HG03045 (cell line): ENCODE measurements at regions not wholly inside any gene's neighbourhood (a gene's known extent, or its start where the extent isn't known, plus 50 kb on each side); places are given as distances from the start of the nearest gene placed in this dataset.
"Not testable (repeated sequence)": the region's sequence is repeated elsewhere in the genome, so short reads cannot be mapped to it uniquely, and the experiment has no call there.

Experiments
- ATAC-seq: cut with Tn5 transposase; IDR thresholded peaks from one replicate; pipeline ENCODE4 v1.9.1; 2021; ENCODE audit warnings: mild to moderate bottlenecking, moderate library complexity; ENCODE audit not compliant: unreplicated experiment

- ATAC-seq = not testable (repeated sequence)
Observed at GRCh38 chr14:106798166-106798565, 1271.8 kb downstream of the TMEM121 start.

GRCh38 chr14:106802413-106803364 lies 1276.3 kb downstream of the TMEM121 start:
- no peak for ATAC-seq

- no peak for ATAC-seq
Observed at GRCh38 chr14:106803379-106803778, 1277.0 kb downstream of the TMEM121 start.

DNA sequence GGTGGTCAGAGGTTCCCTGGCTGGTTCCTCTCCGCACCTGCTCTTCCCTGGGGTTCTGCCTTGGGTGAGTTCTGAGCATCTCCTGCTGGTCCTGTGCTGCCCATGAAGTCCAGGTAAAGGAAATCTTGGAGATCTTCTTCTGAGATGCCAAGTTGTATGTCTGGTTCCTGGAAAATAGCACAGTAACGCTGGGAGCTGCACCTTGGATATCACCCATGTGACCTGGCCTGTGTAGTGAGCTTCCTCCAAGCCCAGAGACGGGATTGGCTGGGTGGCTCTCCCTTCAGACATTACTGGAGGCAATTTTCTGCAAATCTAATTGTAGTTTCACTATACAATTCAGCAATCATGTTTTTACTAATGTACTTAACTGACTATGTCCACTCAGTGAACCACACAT lies 1281.1 kb downstream of the TMEM121 start:
- no peak for ATAC-seq

DNA sequence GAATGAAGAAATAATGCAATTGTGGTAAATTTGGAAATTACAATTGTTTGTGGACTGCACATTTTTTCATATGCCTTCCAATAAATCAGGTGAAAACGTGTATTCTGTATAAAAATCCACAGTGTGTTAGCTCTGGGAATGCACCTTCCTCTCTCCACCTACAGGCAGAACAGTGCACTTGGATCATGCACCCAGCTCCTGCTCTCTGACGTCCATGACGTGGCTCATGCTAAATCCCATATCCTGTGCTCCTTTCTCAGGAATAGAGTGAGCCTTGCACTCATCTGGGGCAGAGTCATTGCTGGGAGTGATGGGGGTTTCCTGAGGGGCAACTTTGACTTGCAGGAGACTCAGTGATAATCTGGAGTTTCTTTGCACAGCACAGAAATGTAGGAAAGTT lies 1282.1 kb downstream of the TMEM121 start:
- ATAC-seq = no peak

DNA sequence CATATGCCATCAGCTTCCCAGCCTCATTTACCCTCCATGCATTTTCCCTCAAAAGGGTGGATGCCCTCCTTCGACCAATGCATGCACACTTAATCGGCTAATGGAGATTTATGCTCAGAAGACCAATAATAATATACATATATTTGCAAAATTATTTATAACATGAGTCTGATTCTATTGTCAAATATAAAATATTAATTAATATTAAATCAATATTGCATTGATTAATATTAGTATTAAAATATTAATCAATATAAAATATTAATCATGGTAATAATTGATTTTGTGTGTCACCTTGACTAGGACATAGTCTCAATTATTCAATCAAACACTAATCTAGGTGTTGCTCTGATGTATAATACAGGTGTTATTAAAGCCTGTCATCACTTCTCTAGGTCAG lies 1282.5 kb downstream of the TMEM121 start:
- ATAC-seq = no peak

DNA sequence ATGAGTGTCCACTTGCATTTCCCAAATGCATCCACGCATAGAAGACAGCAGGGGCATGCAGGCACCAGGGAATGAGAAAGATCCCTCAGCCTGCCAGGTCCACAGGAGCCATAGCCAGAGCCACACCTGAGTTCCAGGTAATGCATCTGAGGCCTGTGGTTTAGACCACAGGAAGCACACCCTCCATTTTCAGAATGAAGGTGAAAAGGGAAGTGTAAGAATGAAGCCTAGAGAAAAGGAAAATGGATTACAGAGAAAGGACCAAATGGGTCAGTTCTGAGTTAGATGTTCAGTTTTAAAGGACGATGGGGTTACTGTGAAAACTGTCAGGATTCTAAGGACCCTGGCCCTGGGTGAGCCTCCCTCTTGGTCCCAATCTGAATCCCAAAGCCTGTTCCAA lies 1283.2 kb downstream of the TMEM121 start:
- no peak for ATAC-seq

- not testable (repeated sequence) for ATAC-seq
Observed at GRCh38 chr14:106810168-106810567, 1283.8 kb downstream of the TMEM121 start.

DNA sequence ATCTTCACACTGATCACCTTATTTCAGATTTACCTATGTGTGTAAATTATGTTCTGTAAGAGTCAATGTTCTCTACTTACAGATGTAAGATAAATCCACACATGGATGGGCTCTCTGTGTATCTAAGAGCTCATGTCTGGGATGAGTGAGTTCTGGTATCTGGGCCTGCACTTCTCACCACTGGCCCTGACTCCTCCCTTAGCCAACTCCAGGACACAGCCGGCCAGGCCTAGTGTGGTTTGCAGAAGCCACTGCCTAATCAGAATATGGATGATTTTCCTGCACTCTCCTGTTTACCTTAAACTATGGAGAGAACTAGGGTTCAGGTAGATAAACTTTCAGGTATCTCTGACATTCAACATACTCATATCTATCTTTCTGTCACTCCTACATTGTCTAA lies 1284.8 kb downstream of the TMEM121 start:
- no peak for ATAC-seq

DNA sequence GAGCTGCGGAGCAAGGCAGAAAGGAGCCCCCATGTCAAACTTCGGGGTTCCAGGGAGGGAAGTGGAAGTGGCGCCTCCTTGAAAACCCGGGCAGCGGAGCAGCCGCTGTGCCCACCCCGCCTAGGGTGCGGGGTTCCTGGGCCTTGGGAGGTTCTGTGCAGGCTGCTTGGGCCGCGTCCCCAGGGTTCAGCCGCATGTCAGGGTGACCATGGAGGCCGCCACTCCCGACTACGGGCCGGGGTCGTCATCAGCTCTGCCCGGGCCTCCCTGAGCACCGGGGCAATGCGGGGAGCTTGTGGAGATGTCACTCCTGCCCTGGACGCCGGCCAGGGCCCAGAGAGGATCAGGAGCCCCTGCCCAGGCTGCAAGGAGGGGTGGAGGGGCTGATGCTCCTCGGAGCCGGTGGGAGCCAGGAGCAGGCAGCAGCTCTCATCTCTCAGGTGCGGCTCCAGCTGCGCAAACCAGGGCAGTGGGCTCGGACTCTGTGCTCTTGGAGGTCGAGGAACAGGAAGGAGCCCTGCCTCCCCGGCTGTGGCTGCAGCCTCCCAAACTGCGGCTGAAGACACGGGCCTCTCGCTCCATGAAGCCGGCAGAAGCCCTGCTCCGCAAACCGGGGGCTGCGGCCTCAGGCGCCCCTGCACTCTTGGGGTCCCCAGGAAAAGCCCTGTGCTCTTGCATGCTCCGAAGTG lies 1286.5 kb downstream of the TMEM121 start:
- ATAC-seq = no peak

GRCh38 chr14:106813477-106813823 lies 1287.1 kb downstream of the TMEM121 start:
- ATAC-seq = no peak

GRCh38 chr14:106820119-106820518 lies 1293.7 kb downstream of the TMEM121 start:
- no peak for ATAC-seq

DNA sequence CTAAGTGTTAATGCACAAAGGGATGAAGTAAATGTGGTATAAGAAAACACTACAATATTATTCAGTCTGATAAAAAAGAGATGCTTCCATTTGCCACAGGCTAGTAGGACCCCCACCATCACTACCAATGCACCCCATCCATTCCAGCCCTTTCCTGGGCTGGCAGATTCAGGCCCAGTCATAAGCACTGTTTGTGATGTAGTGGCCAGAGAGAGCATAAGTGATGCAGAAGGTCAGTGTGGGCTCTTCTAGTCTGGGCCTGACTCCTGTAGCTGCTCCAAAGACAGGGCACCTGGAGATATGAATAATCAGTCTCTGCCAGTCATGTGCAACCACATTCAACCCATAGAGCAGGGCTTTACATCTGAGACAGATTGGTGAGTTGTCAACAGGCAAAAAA lies 1294.7 kb downstream of the TMEM121 start:
- no peak for ATAC-seq

DNA sequence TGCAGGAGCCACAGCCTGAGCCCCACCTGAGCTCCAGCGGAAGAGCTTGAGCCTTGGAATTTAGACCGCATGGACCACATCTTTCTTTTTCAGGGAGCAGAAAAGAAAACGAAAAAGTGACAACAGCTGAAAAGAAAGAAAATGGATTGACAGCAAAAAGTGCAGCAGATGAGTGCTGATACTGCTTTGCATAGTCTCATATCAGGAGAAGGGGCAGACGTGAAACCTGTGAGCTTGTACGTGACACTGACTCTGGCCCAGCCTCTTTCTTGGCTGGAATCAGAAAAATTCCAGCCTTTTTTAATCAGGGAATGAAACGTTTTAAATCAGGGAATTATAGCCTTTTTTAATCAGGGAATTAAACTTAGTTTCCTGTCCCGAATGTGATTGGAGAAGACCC lies 1296.5 kb downstream of the TMEM121 start:
- no peak for ATAC-seq

DNA sequence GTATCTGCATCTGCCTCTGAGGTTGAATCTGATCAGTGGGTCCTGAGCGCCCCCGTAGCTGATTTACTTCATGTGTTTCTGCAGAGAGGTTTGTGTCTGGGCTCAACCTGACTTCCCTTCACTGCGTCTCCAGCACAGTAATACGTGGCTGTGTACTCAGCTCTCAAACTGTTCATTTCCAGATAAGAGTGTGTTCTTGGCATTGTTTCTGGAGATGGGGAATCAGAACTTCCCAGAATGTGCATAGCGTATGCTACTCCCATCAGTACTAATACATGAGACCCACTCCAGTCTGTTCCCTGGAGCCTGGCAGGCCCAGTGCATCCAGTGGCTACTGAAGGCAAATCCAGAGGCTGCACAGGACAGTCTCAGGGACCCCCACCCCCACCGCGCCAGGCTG lies 1297.2 kb downstream of the TMEM121 start:
- no peak for ATAC-seq

DNA sequence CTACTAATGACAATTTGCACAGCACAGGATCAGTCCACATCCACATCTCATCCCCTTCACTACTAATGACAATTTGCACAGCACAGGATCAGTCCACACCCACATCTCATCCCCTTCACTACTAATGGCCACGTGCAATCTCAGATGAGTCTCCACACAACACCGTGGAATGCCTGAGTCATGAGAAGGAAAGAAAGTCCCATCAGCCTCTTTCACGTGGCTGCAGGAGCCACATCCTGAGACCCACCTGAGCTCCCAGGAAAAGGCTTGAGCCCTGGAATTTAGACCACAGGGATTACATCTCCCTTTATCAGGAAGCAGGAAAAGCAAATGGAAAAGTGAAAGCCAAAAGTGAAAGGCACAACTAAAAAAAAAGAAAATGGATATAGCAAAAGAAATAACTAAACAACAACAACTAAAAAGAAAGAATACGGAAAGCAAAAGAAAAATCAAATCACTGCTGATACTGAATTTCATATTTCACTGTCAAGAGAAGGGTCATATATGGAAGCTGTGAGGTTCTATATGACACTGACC lies 1300.5 kb downstream of the TMEM121 start:
- ATAC-seq = no peak

DNA sequence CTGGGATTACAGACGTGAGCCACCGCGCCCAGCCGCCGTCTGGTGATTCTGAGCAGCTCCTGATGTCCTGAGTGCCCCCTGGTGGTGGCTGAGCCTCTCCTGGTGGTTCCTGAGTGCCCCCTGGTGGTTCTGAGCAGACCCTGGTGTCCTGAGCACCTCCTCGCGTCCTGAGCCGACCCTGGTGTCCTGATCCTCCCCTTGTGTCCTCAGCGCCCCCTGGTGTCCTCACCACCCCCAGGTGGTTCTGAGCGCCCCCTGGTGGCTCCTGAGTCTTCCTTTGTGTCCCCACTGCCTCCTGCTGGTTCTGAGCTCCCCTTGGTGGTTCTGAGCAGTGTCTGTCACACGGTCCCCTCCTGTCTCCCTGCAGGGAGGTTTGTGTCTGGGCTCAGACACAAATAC lies 1304.9 kb downstream of the TMEM121 start:
- ATAC-seq = peak; percentile 74

GRCh38 chr14:106837870-106838269 lies 1311.5 kb downstream of the TMEM121 start:
- no peak for ATAC-seq

DNA sequence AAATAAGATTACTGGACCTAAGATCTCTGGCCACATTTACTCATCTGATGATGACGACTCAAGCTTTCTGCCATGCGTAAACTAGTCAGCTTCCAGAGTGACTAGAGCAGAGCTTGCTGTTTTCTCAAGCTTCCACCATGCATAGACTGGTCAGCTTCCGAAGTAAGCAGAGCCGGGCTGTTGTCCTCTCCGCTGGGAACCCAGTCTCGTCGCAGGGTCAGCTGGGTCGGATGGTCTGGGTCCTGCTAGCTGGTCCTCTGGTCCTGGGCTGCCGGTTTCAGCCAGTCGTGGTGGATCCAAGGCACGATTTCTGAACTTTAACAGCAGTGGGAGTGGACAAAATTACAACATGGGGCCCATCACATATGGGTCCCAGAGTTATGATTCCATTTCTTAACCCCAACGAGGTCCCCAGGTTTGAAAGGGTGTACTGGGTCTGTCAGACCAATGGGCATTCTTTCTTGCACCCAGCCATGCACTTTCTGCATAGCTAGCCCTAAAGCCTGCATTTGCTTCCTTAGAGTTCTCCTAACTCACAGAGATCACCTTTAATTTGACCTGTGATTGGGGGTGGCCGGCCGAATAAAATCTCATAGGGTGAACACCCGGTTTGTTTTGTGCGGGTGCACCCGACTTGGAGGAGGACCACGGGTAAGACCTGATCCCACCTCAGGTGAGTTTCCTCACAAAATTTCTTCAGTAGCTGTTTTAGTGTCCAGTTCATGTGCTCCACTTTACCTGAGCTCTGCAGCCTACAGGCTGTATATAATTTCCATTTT lies 1312.8 kb downstream of the TMEM121 start:
- no peak for ATAC-seq

DNA sequence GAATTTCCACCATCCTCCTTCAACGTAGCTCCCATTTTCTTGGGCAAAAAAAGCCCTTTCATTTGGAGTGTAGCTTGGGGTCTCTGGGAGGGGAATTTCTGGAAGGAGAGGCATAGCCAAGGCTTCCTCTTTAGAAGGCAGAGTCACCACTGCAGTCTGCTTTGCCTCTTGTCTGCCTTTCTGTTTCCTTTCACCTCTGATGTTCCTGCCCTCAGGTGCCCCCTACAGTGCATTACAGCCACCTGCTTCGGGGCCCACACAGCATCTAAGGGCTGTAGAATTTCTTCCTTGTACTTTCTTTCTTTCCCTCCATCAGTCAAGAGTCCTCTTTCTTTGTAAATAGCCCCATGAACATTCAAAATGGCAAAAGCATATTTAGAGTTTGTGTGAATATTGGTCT lies 1313.9 kb downstream of the TMEM121 start:
- no peak for ATAC-seq

GRCh38 chr14:106840991-106841390 lies 1314.6 kb downstream of the TMEM121 start:
- no peak for ATAC-seq
